Ishikawa (cell line): ENCODE measurements at regions not wholly inside any gene's neighbourhood (a gene's known extent, or its start where the extent isn't known, plus 50 kb on each side); places are given as distances from the start of the nearest gene placed in this dataset.

Experiments used
- CREB1 ChIP-seq: IDR thresholded peaks from 2 replicates; pipeline ENCODE4 v1.6.1; 2012; ENCODE audit warnings: low read depth
- EP300 ChIP-seq: IDR thresholded peaks from 2 replicates; pipeline ENCODE4 v1.6.1; 2012; ENCODE audit warnings: borderline replicate concordance
- FOXM1 ChIP-seq: IDR thresholded peaks from 2 replicates; pipeline ENCODE4 v1.6.1; 2012; ENCODE audit warnings: low read depth, borderline replicate concordance
- RAD21 ChIP-seq: IDR thresholded peaks from 2 replicates; pipeline ENCODE4 v1.6.1; 2012; ENCODE audit warnings: low read depth
- TAF1 ChIP-seq: IDR thresholded peaks from 2 replicates; pipeline ENCODE4 v1.6.1; 2012; ENCODE audit warnings: low read depth, mild to moderate bottlenecking
- TCF12 ChIP-seq: IDR thresholded peaks from 2 replicates; pipeline ENCODE4 v1.6.1; 2012; ENCODE audit warnings: low read depth
- TEAD4 ChIP-seq: IDR thresholded peaks from 2 replicates; pipeline ENCODE4 v1.6.1; 2012
- YY1 ChIP-seq: IDR thresholded peaks from 2 replicates; pipeline ENCODE4 v1.6.1; 2012; ENCODE audit warnings: low read depth
- TF ChIP-seq, protein P1 (sequence below): IDR thresholded peaks from 2 replicates; pipeline ENCODE4 v1.6.1; 2012; ENCODE audit warnings: low read depth, mild to moderate bottlenecking
- TF ChIP-seq, protein P2 (sequence below): IDR thresholded peaks from 2 replicates; pipeline ENCODE4 v1.6.1; 2012

DNA sequence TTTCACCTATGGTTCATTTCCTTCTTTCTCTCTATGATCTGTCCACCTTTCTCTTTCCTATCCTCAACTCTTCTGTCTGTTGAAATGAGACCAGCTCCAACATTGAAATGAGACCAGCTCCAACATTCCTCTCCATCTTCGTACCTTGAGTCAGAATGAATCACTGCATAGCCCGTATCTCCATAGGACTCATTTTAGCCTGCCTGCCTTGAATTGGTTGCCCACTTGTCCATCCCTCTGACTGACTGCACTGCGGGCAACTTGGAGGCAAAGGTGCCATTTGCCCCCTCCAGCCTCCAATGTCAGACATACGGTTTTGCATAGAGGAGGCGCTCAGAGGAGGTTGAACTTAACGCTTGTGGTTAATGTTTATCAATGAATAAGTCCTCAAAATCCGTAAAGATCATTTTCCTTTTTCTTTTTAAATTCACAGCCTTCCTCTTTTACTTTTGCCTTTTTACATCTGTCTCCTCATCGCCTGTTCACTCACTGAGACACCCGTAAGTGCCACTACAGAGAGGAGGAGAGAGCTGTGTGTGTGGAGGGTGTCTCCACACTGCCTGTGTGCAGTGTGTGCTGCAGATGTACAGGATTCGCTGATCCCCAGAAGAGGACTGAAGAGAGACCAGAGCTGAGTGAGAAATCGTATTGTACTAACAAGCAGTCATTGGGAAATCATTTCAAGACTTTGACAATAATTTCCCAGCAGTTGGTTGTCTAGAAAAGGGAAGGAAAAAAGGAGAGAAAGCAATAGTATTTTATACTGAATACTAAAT is 579.6 kb upstream of the MAP3K7 start:
- no peak for TF ChIP-seq RAD21
- no peak for TF ChIP-seq TCF12
- no peak for TF ChIP-seq EP300
- TF ChIP-seq YY1: no peak
- TF ChIP-seq, protein P1, sequence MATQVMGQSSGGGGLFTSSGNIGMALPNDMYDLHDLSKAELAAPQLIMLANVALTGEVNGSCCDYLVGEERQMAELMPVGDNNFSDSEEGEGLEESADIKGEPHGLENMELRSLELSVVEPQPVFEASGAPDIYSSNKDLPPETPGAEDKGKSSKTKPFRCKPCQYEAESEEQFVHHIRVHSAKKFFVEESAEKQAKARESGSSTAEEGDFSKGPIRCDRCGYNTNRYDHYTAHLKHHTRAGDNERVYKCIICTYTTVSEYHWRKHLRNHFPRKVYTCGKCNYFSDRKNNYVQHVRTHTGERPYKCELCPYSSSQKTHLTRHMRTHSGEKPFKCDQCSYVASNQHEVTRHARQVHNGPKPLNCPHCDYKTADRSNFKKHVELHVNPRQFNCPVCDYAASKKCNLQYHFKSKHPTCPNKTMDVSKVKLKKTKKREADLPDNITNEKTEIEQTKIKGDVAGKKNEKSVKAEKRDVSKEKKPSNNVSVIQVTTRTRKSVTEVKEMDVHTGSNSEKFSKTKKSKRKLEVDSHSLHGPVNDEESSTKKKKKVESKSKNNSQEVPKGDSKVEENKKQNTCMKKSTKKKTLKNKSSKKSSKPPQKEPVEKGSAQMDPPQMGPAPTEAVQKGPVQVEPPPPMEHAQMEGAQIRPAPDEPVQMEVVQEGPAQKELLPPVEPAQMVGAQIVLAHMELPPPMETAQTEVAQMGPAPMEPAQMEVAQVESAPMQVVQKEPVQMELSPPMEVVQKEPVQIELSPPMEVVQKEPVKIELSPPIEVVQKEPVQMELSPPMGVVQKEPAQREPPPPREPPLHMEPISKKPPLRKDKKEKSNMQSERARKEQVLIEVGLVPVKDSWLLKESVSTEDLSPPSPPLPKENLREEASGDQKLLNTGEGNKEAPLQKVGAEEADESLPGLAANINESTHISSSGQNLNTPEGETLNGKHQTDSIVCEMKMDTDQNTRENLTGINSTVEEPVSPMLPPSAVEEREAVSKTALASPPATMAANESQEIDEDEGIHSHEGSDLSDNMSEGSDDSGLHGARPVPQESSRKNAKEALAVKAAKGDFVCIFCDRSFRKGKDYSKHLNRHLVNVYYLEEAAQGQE: no peak
- TF ChIP-seq FOXM1: no peak
- TF ChIP-seq CREB1: no peak
- TF ChIP-seq, protein P2, sequence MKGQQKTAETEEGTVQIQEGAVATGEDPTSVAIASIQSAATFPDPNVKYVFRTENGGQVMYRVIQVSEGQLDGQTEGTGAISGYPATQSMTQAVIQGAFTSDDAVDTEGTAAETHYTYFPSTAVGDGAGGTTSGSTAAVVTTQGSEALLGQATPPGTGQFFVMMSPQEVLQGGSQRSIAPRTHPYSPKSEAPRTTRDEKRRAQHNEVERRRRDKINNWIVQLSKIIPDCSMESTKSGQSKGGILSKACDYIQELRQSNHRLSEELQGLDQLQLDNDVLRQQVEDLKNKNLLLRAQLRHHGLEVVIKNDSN: no peak
- TF ChIP-seq TAF1: no peak
- no peak for TF ChIP-seq TEAD4
